Activated B cell treated with CpG ODN at 0.5 μM for 24 hours (primary cell): ENCODE measurements at regions not wholly inside any gene's neighbourhood (a gene's known extent, or its start where the extent isn't known, plus 50 kb on each side); places are given as distances from the start of the nearest gene placed in this dataset.

Source experiments
- ATAC-seq: fragments of 200-7000 bp; cut with Tn5 transposase; one replicate; pipeline ENCODE4 v1.10.0; 2021; ENCODE audit warnings: low read depth, mild to moderate bottlenecking, moderate library complexity
- CTCF ChIA-PET: fragments of 350-600 bp; sonication (Branson Sonifier 250); formaldehyde crosslinking; loops from one replicate; lab custom pipeline; 2021; ENCODE audit warnings: antibody characterized with exemption; lab: Charles Lee
- POLR2A ChIA-PET: fragments of 350-600 bp; sonication (Branson Sonifier 250); formaldehyde crosslinking; loops from one replicate; lab custom pipeline; 2021; ENCODE audit warnings: antibody characterized with exemption; lab: Charles Lee
- DNase-seq: peaks from one replicate; pipeline ENCODE4 v3.0.0; 2022
- H3K27ac Mint-ChIP-seq: one replicate; pipeline ENCODE4 v1.8.0; 2020; ENCODE audit warnings: mixed read lengths
- H3K27me3 Mint-ChIP-seq: one replicate; pipeline ENCODE4 v1.8.0; 2021; ENCODE audit warnings: mixed read lengths
- H3K36me3 Mint-ChIP-seq: one replicate; pipeline ENCODE4 v1.8.0; 2021; ENCODE audit warnings: low read depth, mixed read lengths
- H3K4me1 Mint-ChIP-seq: one replicate; pipeline ENCODE4 v1.8.0; 2021; ENCODE audit warnings: mixed read lengths
- H3K4me3 Mint-ChIP-seq: one replicate; pipeline ENCODE4 v1.8.0; 2020; ENCODE audit warnings: mild to moderate bottlenecking, mixed read lengths
- H3K9me3 Mint-ChIP-seq: one replicate; pipeline ENCODE4 v1.8.0; 2020; ENCODE audit warnings: mixed read lengths
- CTCF ChIP-seq: fragments of 200-600 bp; IDR thresholded peaks from one replicate; pipeline ENCODE4 v1.8.0; 2022; ENCODE audit warnings: antibody characterized with exemption, mild to moderate bottlenecking
- intact Hi-C: fragments of 100-400 bp; cut with micrococcal nuclease; formaldehyde crosslinking; loops from one replicate; pipeline ENCODE4 v1.15.1; 2024

- no peak for TF ChIP-seq CTCF
- Mint-ChIP-seq H3K36me3 (no peaks in the 10 kb centered on the region), H3K27me3 (peaks cover 3% of the 10 kb centered on the region), H3K9me3 (no peaks in the 10 kb centered on the region), H3K27ac (no peak overlapping the region), H3K4me1 (no peaks in the 10 kb centered on the region), H3K4me3 (no peak overlapping the region)
- intact Hi-C loops = no loop called here
- ChIA-PET CTCF (no interaction called here), POLR2A (interaction anchor here (0.6 kb wide), 1 partner anchor 1643 kb away, joined by 10 read pairs; no protein-coding TSS in a partner anchor)
- DNase-seq (no peak), ATAC-seq (no peak)
Observed at GRCh38 chr13:106752584-106753170, 184.7 kb upstream of the ARGLU1 start.

GRCh38 chr13:106748785-106749184 lies 180.8 kb upstream of the ARGLU1 start:
- no peak for DNase-seq
- Mint-ChIP-seq H3K4me3 (no peak overlapping the region), H3K36me3 (no peaks in the 10 kb centered on the region), H3K9me3 (no peaks in the 10 kb centered on the region), H3K4me1 (no peaks in the 10 kb centered on the region), H3K27me3 (peaks cover 3% of the 10 kb centered on the region), H3K27ac (no peak overlapping the region)
- ATAC-seq = no peak
- ChIA-PET POLR2A (no interaction called here), CTCF (no interaction called here)
- no peak for TF ChIP-seq CTCF
- intact Hi-C loops = no loop called here

- Mint-ChIP-seq H3K4me3 (no peak overlapping the region), H3K9me3 (no peaks in the 10 kb centered on the region), H3K36me3 (no peaks in the 10 kb centered on the region), H3K27me3 (no peaks in the 10 kb centered on the region), H3K4me1 (no peaks in the 10 kb centered on the region), H3K27ac (no peak overlapping the region)
- ATAC-seq (no peak), DNase-seq (no peak)
- ChIA-PET CTCF (no interaction called here), POLR2A (no interaction called here)
- intact Hi-C loops = no loop called here
- TF ChIP-seq CTCF = no peak
Observed at GRCh38 chr13:106744516-106744915, 176.6 kb upstream of the ARGLU1 start.

- TF ChIP-seq CTCF = no peak
- POLR2A ChIA-PET = no interaction called here
- intact Hi-C loops = no loop called here
- CTCF ChIA-PET = no interaction called here
- DNase-seq (no peak), ATAC-seq (no peak)
- Mint-ChIP-seq H3K4me3 (no peak overlapping the region), H3K4me1 (no peaks in the 10 kb centered on the region), H3K36me3 (no peaks in the 10 kb centered on the region), H3K27me3 (no peaks in the 10 kb centered on the region), H3K27ac (no peak overlapping the region), H3K9me3 (no peaks in the 10 kb centered on the region)
Observed at GRCh38 chr13:106738186-106738678, 170.3 kb upstream of the ARGLU1 start.

- POLR2A ChIA-PET = no interaction called here
Observed at GRCh38 chr13:106736941-106737340, 169.0 kb upstream of the ARGLU1 start.

More at GRCh38 chr13:106736941-106737340, 169.0 kb upstream of the ARGLU1 start:
- DNase-seq = no peak
- CTCF ChIA-PET = no interaction called here
- no peaks in the 10 kb centered on the region for H3K36me3 Mint-ChIP-seq
- H3K9me3 Mint-ChIP-seq = no peaks in the 10 kb centered on the region
- TF ChIP-seq CTCF = no peak
- ATAC-seq = no peak
- H3K27me3 Mint-ChIP-seq = no peaks in the 10 kb centered on the region
- intact Hi-C loops = no loop called here
- H3K4me3 Mint-ChIP-seq = no peak overlapping the region
- H3K27ac Mint-ChIP-seq = no peak overlapping the region
- no peaks in the 10 kb centered on the region for H3K4me1 Mint-ChIP-seq
